ENCODE measurements at regions not wholly inside any gene's neighbourhood (a gene's known extent, or its start where the extent isn't known, plus 50 kb on each side); places are given as distances from the start of the nearest gene placed in this dataset.

GRCh38 chr6:12575961-12576360, 140.6 kb upstream of the PHACTR1 start:
- no peak overlapping the region for H2AFZ ChIP-seq (ENCODE audit: low read depth, low read length, severe bottlenecking)
- H3K9me2 ChIP-seq (replicated peaks; ENCODE audit: insufficient read depth, low read length): no peaks in the 10 kb centered on the region
- no peaks in the 10 kb centered on the region for H3K36me3 ChIP-seq (ENCODE audit: low read length)
- H3K27ac ChIP-seq (ENCODE audit: low read depth, low read length): no peak overlapping the region
- H4K20me1 ChIP-seq (ENCODE audit: low read depth, low read length): no peaks in the 10 kb centered on the region
- no peaks in the 10 kb centered on the region for H3K9me3 ChIP-seq (ENCODE audit: insufficient read depth, low read length)
- no peaks in the 10 kb centered on the region for H3K79me2 ChIP-seq (ENCODE audit: insufficient read depth, low read length)
- TF ChIP-seq EZH2phosphoT487 (conservative IDR thresholded peaks at IDR 0.05; ENCODE audit: low read length) (no peak), CTCF (IDR thresholded peaks at IDR 0.05; ENCODE audit: insufficient read depth, low read length, poor library complexity, severe bottlenecking) (no peak)
- H3K4me2 ChIP-seq (ENCODE audit: low read depth, low read length, poor library complexity, severe bottlenecking): no peak overlapping the region
- no peak overlapping the region for H3K4me3 ChIP-seq (ENCODE audit: insufficient read depth, low read length, poor library complexity, severe bottlenecking)
- H3K9ac ChIP-seq (ENCODE audit: low read length): no peak overlapping the region
- no peaks in the 10 kb centered on the region for H3F3A ChIP-seq (ENCODE audit: insufficient read depth)
- peaks cover 4% of the 10 kb centered on the region; the same call in 1 of the 2 replicates for H3K27me3 ChIP-seq (ENCODE audit: low read length)

- no peak overlapping the region for H3K4me2 ChIP-seq (ENCODE audit: low read depth, low read length, poor library complexity, severe bottlenecking)
- H3K9ac ChIP-seq (ENCODE audit: low read length): no peak overlapping the region
- no peak overlapping the region for H2AFZ ChIP-seq (ENCODE audit: low read depth, low read length, severe bottlenecking)
- H3K36me3 ChIP-seq (ENCODE audit: low read length): no peaks in the 10 kb centered on the region
- H3K79me2 ChIP-seq (ENCODE audit: insufficient read depth, low read length): no peaks in the 10 kb centered on the region
- H3K9me2 ChIP-seq (replicated peaks; ENCODE audit: insufficient read depth, low read length): no peaks in the 10 kb centered on the region
- no peaks in the 10 kb centered on the region for H3F3A ChIP-seq (ENCODE audit: insufficient read depth)
- no peak overlapping the region for H3K4me3 ChIP-seq (ENCODE audit: insufficient read depth, low read length, poor library complexity, severe bottlenecking)
- no peak overlapping the region for H3K27ac ChIP-seq (ENCODE audit: low read depth, low read length)
- H4K20me1 ChIP-seq (ENCODE audit: low read depth, low read length): no peaks in the 10 kb centered on the region
- H3K27me3 ChIP-seq (ENCODE audit: low read length): peaks cover 4% of the 10 kb centered on the region; the same call in 1 of the 2 replicates
- H3K9me3 ChIP-seq (ENCODE audit: insufficient read depth, low read length): no peaks in the 10 kb centered on the region
- no peak for TF ChIP-seq EZH2phosphoT487 (conservative IDR thresholded peaks at IDR 0.05; ENCODE audit: low read length)
- TF ChIP-seq CTCF (IDR thresholded peaks at IDR 0.05; ENCODE audit: insufficient read depth, low read length, poor library complexity, severe bottlenecking): no peak
Observed at GRCh38 chr6:12576389-12576788, 140.2 kb upstream of the PHACTR1 start.

- Histone ChIP-seq H2AFZ (ENCODE audit: low read depth, low read length, severe bottlenecking) (no peak overlapping the region), H4K20me1 (ENCODE audit: low read depth, low read length) (no peaks in the 10 kb centered on the region), H3K4me2 (ENCODE audit: low read depth, low read length, poor library complexity, severe bottlenecking) (no peak overlapping the region), H3K27me3 (ENCODE audit: low read length) (peaks cover 4% of the 10 kb centered on the region; the same call in 1 of the 2 replicates), H3K9me3 (ENCODE audit: insufficient read depth, low read length) (no peaks in the 10 kb centered on the region), H3K79me2 (ENCODE audit: insufficient read depth, low read length) (no peaks in the 10 kb centered on the region), H3K9me2 (replicated peaks; ENCODE audit: insufficient read depth, low read length) (no peaks in the 10 kb centered on the region), H3K27ac (ENCODE audit: low read depth, low read length) (no peak overlapping the region), H3K36me3 (ENCODE audit: low read length) (no peaks in the 10 kb centered on the region), H3F3A (ENCODE audit: insufficient read depth) (no peaks in the 10 kb centered on the region), H3K4me3 (ENCODE audit: insufficient read depth, low read length, poor library complexity, severe bottlenecking) (no peak overlapping the region), H3K9ac (ENCODE audit: low read length) (no peak overlapping the region)
- no peak for TF ChIP-seq CTCF (IDR thresholded peaks at IDR 0.05; ENCODE audit: insufficient read depth, low read length, poor library complexity, severe bottlenecking)
Observed at GRCh38 chr6:12577124-12577850, 139.3 kb upstream of the PHACTR1 start.
